ENCODE measurements at regions not wholly inside any gene's neighbourhood (a gene's known extent, or its start where the extent isn't known, plus 50 kb on each side); places are given as distances from the start of the nearest gene placed in this dataset.

DNA sequence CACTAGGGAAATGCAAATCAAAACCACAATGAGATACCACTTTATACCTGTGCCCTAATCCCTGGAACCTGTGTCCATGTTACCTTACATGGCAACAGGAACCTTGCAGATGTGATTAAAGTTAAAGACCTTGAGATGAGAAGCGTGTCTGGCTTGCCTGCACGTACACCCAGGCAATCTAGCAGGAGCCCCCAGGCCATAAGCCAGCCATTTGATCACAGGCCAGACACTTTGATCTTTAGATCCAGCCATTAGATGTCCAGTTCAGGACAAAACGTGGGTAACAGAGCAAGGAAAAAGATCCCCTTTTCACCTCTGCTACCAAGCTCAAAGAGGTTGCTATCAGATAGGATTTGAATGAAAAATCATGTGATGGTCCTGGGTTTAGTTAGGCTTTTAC lies 378.8 kb downstream of the BUD13 start:
- Histone ChIP-seq H3K9me2 (ENCODE audit: insufficient read depth, low read length) (no peaks in the 10 kb centered on the region), H3K9me3 (ENCODE audit: low read length) (no peaks in the 10 kb centered on the region), H3K36me3 (ENCODE audit: insufficient read depth, low read length) (no peaks in the 10 kb centered on the region), H3K4me2 (ENCODE audit: low read length) (no peak overlapping the region), H3K27me3 (ENCODE audit: insufficient read depth, low read depth, low read length) (no peaks in the 10 kb centered on the region), H3K79me2 (replicated peaks; ENCODE audit: insufficient read depth, low read length) (no peaks in the 10 kb centered on the region), H2AFZ (ENCODE audit: low read depth, low read length) (no peak overlapping the region), H3F3A (ENCODE audit: insufficient read depth, low read length, poor library complexity, severe bottlenecking) (no peaks in the 10 kb centered on the region), H4K20me1 (ENCODE audit: insufficient read depth) (no peaks in the 10 kb centered on the region), H3K27ac (ENCODE audit: low read length) (no peak overlapping the region), H3K9ac (ENCODE audit: low read length) (no peak overlapping the region), H3K4me3 (ENCODE audit: low read length) (no peak overlapping the region)
- TF ChIP-seq SMC3 (conservative IDR thresholded peaks at IDR 0.05; ENCODE audit: poor library complexity), result no peak
- TF ChIP-seq, protein P1, sequence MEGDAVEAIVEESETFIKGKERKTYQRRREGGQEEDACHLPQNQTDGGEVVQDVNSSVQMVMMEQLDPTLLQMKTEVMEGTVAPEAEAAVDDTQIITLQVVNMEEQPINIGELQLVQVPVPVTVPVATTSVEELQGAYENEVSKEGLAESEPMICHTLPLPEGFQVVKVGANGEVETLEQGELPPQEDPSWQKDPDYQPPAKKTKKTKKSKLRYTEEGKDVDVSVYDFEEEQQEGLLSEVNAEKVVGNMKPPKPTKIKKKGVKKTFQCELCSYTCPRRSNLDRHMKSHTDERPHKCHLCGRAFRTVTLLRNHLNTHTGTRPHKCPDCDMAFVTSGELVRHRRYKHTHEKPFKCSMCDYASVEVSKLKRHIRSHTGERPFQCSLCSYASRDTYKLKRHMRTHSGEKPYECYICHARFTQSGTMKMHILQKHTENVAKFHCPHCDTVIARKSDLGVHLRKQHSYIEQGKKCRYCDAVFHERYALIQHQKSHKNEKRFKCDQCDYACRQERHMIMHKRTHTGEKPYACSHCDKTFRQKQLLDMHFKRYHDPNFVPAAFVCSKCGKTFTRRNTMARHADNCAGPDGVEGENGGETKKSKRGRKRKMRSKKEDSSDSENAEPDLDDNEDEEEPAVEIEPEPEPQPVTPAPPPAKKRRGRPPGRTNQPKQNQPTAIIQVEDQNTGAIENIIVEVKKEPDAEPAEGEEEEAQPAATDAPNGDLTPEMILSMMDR (IDR thresholded peaks at IDR 0.05; ENCODE audit: poor library complexity, severe bottlenecking), result no peak
- no peak for TF ChIP-seq EP300 (conservative IDR thresholded peaks at IDR 0.05; ENCODE audit: poor library complexity, severe bottlenecking)
- TF ChIP-seq MXI1 (conservative IDR thresholded peaks at IDR 0.05; ENCODE audit: poor library complexity, severe bottlenecking), result no peak
- no peak for TF ChIP-seq POLR2AphosphoS5 (IDR thresholded peaks at IDR 0.05)
- no peak for TF ChIP-seq TAF1 (IDR thresholded peaks at IDR 0.05; ENCODE audit: low read depth)
- no peak for TF ChIP-seq EZH2 (IDR thresholded peaks at IDR 0.05; ENCODE audit: borderline replicate concordance, insufficient read depth, low read length, poor library complexity, severe bottlenecking)
- TF ChIP-seq, protein P2, sequence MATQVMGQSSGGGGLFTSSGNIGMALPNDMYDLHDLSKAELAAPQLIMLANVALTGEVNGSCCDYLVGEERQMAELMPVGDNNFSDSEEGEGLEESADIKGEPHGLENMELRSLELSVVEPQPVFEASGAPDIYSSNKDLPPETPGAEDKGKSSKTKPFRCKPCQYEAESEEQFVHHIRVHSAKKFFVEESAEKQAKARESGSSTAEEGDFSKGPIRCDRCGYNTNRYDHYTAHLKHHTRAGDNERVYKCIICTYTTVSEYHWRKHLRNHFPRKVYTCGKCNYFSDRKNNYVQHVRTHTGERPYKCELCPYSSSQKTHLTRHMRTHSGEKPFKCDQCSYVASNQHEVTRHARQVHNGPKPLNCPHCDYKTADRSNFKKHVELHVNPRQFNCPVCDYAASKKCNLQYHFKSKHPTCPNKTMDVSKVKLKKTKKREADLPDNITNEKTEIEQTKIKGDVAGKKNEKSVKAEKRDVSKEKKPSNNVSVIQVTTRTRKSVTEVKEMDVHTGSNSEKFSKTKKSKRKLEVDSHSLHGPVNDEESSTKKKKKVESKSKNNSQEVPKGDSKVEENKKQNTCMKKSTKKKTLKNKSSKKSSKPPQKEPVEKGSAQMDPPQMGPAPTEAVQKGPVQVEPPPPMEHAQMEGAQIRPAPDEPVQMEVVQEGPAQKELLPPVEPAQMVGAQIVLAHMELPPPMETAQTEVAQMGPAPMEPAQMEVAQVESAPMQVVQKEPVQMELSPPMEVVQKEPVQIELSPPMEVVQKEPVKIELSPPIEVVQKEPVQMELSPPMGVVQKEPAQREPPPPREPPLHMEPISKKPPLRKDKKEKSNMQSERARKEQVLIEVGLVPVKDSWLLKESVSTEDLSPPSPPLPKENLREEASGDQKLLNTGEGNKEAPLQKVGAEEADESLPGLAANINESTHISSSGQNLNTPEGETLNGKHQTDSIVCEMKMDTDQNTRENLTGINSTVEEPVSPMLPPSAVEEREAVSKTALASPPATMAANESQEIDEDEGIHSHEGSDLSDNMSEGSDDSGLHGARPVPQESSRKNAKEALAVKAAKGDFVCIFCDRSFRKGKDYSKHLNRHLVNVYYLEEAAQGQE (IDR thresholded peaks at IDR 0.05; ENCODE audit: borderline replicate concordance), result no peak
- TF ChIP-seq RAD21 (conservative IDR thresholded peaks at IDR 0.05), result no peak

DNA sequence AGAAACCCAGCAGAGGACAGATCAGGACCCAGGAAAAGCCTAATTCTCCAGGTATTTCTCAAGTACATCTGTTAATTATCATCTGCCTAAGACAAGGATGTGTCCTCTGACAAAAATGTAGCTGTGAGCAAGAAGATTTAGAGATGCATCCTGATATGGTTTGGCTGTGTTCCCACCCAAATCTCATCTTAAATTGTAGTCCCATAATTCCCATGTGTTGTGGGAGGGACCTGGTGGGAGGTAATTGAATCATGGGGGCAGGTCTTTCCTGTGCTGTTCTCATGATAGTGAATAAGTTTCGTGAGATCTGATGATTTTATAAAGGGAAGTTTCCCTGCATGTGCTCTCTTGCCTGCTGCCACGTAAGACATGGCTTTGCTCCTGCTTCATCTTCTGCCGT lies 381.8 kb downstream of the BUD13 start:
- Histone ChIP-seq H2AFZ (ENCODE audit: low read depth, low read length) (no peak overlapping the region), H3K9me3 (ENCODE audit: low read length) (no peaks in the 10 kb centered on the region), H3K9ac (ENCODE audit: low read length) (no peak overlapping the region), H3K79me2 (replicated peaks; ENCODE audit: insufficient read depth, low read length) (no peaks in the 10 kb centered on the region), H3K4me2 (ENCODE audit: low read length) (no peak overlapping the region), H3F3A (ENCODE audit: insufficient read depth, low read length, poor library complexity, severe bottlenecking) (no peaks in the 10 kb centered on the region), H3K27me3 (ENCODE audit: insufficient read depth, low read depth, low read length) (no peaks in the 10 kb centered on the region), H3K27ac (ENCODE audit: low read length) (no peak overlapping the region), H3K4me3 (ENCODE audit: low read length) (no peak overlapping the region), H4K20me1 (ENCODE audit: insufficient read depth) (no peaks in the 10 kb centered on the region), H3K9me2 (ENCODE audit: insufficient read depth, low read length) (no peaks in the 10 kb centered on the region), H3K36me3 (ENCODE audit: insufficient read depth, low read length) (no peaks in the 10 kb centered on the region)
- TF ChIP-seq, protein P1 (IDR thresholded peaks at IDR 0.05; ENCODE audit: poor library complexity, severe bottlenecking), result no peak
- TF ChIP-seq MXI1 (conservative IDR thresholded peaks at IDR 0.05; ENCODE audit: poor library complexity, severe bottlenecking) (no peak), TAF1 (IDR thresholded peaks at IDR 0.05; ENCODE audit: low read depth) (no peak)
- TF ChIP-seq, protein P2 (IDR thresholded peaks at IDR 0.05; ENCODE audit: borderline replicate concordance), result no peak

Measured in neural cell (in vitro differentiated cells).